HepG2 (cell line): ENCODE measurements at regions not wholly inside any gene's neighbourhood (a gene's known extent, or its start where the extent isn't known, plus 50 kb on each side); places are given as distances from the start of the nearest gene placed in this dataset.

Experiments used
- ARID4A ChIP-seq: sonication (generic); formaldehyde crosslinking; IDR thresholded peaks from 2 replicates; pipeline ENCODE4 v1.5.0; 2020; ENCODE audit warnings: mild to moderate bottlenecking, missing genetic modification reagents, borderline replicate concordance
- HDAC2 ChIP-seq: sonication (generic); formaldehyde crosslinking; IDR thresholded peaks from 2 replicates; pipeline ENCODE4 v1.4.0; 2020; ENCODE audit warnings: missing genetic modification reagents
- MED1 ChIP-seq: sonication (generic); formaldehyde crosslinking; IDR thresholded peaks from 2 replicates; pipeline ENCODE4 v1.4.0; 2020; ENCODE audit warnings: missing genetic modification reagents
- NCOA2 ChIP-seq: sonication (generic); formaldehyde crosslinking; IDR thresholded peaks from 2 replicates; pipeline ENCODE4 v1.8.0; 2022; ENCODE audit warnings: inconsistent platforms
- NR3C1 ChIP-seq: sonication (generic); formaldehyde crosslinking; IDR thresholded peaks from 2 replicates; pipeline ENCODE4 v1.4.0; 2020; ENCODE audit warnings: missing genetic modification reagents
- REPIN1 ChIP-seq: sonication (generic); formaldehyde crosslinking; IDR thresholded peaks from 2 replicates; pipeline ENCODE4 v1.8.0; 2022; ENCODE audit warnings: missing genetic modification reagents, low read depth, mild to moderate bottlenecking, borderline replicate concordance
- RXRB ChIP-seq: IDR thresholded peaks from 2 replicates; pipeline ENCODE4 v1.6.1; 2016; ENCODE audit warnings: borderline replicate concordance, missing genetic modification reagents, missing compliant biosample characterization
- TARDBP ChIP-seq: sonication (generic); formaldehyde crosslinking; IDR thresholded peaks from 2 replicates; pipeline ENCODE4 v1.8.0; 2022; ENCODE audit warnings: mild to moderate bottlenecking, missing genetic modification reagents
- TBX3 ChIP-seq: fragments of 450-650 bp; IDR thresholded peaks from 2 replicates; pipeline ENCODE4 v1.6.1; 2017; ENCODE audit warnings: antibody characterized with exemption, mild to moderate bottlenecking, inconsistent platforms, borderline replicate concordance
- ZBTB38 ChIP-seq: sonication (generic); formaldehyde crosslinking; IDR thresholded peaks from 2 replicates; pipeline ENCODE4 v1.5.1; 2020; ENCODE audit warnings: mild to moderate bottlenecking, missing genetic modification reagents
- ZNF263 ChIP-seq: sonication (generic); formaldehyde crosslinking; IDR thresholded peaks from 2 replicates; pipeline ENCODE4 v1.4.0; 2020; ENCODE audit warnings: missing genetic modification reagents
- ZNF468 ChIP-seq: sonication (generic); formaldehyde crosslinking; IDR thresholded peaks from 2 replicates; pipeline ENCODE4 v1.8.0; 2022; ENCODE audit warnings: mild to moderate bottlenecking, moderate library complexity, missing genetic modification reagents
- ZNF547 ChIP-seq: sonication (generic); formaldehyde crosslinking; IDR thresholded peaks from 2 replicates; pipeline ENCODE4 v1.5.1; 2020; ENCODE audit warnings: mild to moderate bottlenecking, missing genetic modification reagents
- TF ChIP-seq, protein P1 (sequence below): sonication (generic); formaldehyde crosslinking; IDR thresholded peaks from 2 replicates; pipeline ENCODE4 v1.4.0; 2020; ENCODE audit warnings: mild to moderate bottlenecking, missing genetic modification reagents, borderline replicate concordance
- TF ChIP-seq, protein P2 (sequence below): sonication (generic); formaldehyde crosslinking; IDR thresholded peaks from 2 replicates; pipeline ENCODE4 v1.4.0; 2020; ENCODE audit warnings: missing genetic modification reagents, borderline replicate concordance
- TF ChIP-seq, protein P3 (sequence below): sonication (generic); formaldehyde crosslinking; IDR thresholded peaks from 2 replicates; pipeline ENCODE4 v1.4.0; 2020; ENCODE audit warnings: mild to moderate bottlenecking, missing genetic modification reagents
- TF ChIP-seq, protein P4 (sequence below): sonication (generic); formaldehyde crosslinking; IDR thresholded peaks from 2 replicates; pipeline ENCODE4 v1.5.1; 2020; ENCODE audit warnings: missing genetic modification reagents, mild to moderate bottlenecking, borderline replicate concordance

- TF ChIP-seq, protein P1, sequence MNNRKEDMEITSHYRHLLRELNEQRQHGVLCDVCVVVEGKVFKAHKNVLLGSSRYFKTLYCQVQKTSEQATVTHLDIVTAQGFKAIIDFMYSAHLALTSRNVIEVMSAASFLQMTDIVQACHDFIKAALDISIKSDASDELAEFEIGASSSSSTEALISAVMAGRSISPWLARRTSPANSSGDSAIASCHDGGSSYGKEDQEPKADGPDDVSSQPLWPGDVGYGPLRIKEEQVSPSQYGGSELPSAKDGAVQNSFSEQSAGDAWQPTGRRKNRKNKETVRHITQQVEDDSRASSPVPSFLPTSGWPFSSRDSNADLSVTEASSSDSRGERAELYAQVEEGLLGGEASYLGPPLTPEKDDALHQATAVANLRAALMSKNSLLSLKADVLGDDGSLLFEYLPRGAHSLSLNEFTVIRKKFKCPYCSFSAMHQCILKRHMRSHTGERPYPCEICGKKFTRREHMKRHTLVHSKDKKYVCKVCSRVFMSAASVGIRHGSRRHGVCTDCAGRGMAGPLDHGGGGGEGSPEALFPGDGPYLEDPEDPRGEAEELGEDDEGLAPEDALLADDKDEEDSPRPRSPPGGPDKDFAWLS (CRISPR knock-in tag), result no peak
- TF ChIP-seq REPIN1 (CRISPR knock-in tag) (peak; percentile 23; the same call in 1 of the 2 replicates), ZNF468 (CRISPR knock-in tag) (no peak), ZNF263 (no peak), TARDBP (0 out of 2 replicates have a peak, but pooled peaks have one; percentile 14), HDAC2 (0 out of 2 replicates have a peak, but pooled peaks have one; percentile 65), ZBTB38 (no peak), RXRB (peak; percentile 63), NCOA2 (CRISPR knock-in tag) (peak; percentile 63), ZNF547 (CRISPR knock-in tag) (no peak), ARID4A (CRISPR knock-in tag) (no peak; the same call in 1 of the 2 replicates), NR3C1 (CRISPR knock-in tag) (no peak), TBX3 (no peak), MED1 (CRISPR knock-in tag) (peak; percentile 68)
- TF ChIP-seq, protein P2, sequence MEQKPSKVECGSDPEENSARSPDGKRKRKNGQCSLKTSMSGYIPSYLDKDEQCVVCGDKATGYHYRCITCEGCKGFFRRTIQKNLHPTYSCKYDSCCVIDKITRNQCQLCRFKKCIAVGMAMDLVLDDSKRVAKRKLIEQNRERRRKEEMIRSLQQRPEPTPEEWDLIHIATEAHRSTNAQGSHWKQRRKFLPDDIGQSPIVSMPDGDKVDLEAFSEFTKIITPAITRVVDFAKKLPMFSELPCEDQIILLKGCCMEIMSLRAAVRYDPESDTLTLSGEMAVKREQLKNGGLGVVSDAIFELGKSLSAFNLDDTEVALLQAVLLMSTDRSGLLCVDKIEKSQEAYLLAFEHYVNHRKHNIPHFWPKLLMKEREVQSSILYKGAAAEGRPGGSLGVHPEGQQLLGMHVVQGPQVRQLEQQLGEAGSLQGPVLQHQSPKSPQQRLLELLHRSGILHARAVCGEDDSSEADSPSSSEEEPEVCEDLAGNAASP (CRISPR knock-in tag), result no peak
- TF ChIP-seq, protein P3, sequence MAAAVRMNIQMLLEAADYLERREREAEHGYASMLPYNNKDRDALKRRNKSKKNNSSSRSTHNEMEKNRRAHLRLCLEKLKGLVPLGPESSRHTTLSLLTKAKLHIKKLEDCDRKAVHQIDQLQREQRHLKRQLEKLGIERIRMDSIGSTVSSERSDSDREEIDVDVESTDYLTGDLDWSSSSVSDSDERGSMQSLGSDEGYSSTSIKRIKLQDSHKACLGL (CRISPR knock-in tag), result no peak
- TF ChIP-seq, protein P4, sequence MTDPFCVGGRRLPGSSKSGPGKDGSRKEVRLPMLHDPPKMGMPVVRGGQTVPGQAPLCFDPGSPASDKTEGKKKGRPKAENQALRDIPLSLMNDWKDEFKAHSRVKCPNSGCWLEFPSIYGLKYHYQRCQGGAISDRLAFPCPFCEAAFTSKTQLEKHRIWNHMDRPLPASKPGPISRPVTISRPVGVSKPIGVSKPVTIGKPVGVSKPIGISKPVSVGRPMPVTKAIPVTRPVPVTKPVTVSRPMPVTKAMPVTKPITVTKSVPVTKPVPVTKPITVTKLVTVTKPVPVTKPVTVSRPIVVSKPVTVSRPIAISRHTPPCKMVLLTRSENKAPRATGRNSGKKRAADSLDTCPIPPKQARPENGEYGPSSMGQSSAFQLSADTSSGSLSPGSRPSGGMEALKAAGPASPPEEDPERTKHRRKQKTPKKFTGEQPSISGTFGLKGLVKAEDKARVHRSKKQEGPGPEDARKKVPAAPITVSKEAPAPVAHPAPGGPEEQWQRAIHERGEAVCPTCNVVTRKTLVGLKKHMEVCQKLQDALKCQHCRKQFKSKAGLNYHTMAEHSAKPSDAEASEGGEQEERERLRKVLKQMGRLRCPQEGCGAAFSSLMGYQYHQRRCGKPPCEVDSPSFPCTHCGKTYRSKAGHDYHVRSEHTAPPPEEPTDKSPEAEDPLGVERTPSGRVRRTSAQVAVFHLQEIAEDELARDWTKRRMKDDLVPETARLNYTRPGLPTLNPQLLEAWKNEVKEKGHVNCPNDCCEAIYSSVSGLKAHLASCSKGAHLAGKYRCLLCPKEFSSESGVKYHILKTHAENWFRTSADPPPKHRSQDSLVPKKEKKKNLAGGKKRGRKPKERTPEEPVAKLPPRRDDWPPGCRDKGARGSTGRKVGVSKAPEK, result no peak
Observed at GRCh38 chr16:79740252-79740651, 139.7 kb upstream of the MAF start (continued).
